H1 (cell line): ENCODE measurements at regions not wholly inside any gene's neighbourhood (a gene's known extent, or its start where the extent isn't known, plus 50 kb on each side); places are given as distances from the start of the nearest gene placed in this dataset.
"Not testable (repeated sequence)": the region's sequence is repeated elsewhere in the genome, so short reads cannot be mapped to it uniquely, and the experiment has no call there.

ENCODE experiments used
- CHD1 ChIP-seq: IDR thresholded peaks from 2 replicates; pipeline ENCODE4 v1.6.1; 2012; ENCODE audit warnings: low read depth, low read length, improper control_type of control experiment
- EP300 ChIP-seq, 2 experiments: IDR thresholded peaks; 1 replicate in 1 of 2; 2 replicates in 1 of 2; pipeline ENCODE4 v1.6.1; 2011 to 2012; ENCODE audit warnings: low read depth in 2 of 2, low read length in 2 of 2, mild to moderate bottlenecking in 2 of 2, borderline replicate concordance in 1 of 2, inconsistent platforms in 1 of 2, moderate library complexity in 1 of 2
- JUND ChIP-seq: IDR thresholded peaks from 2 replicates; pipeline ENCODE4 v1.6.1; 2011; ENCODE audit warnings: mild to moderate bottlenecking, improper control_type of control experiment, low read length
- RBBP5 ChIP-seq: IDR thresholded peaks from 2 replicates; pipeline ENCODE4 v1.7.1; 2012; ENCODE audit warnings: low read depth, mild to moderate bottlenecking, inconsistent platforms, low read length, moderate library complexity, borderline replicate concordance
- SIN3A ChIP-seq, 2 experiments: IDR thresholded peaks in 1 of 2; conservative IDR thresholded peaks in 1 of 2; 2 replicates each; pipeline ENCODE4 v1.6.1; 2011 to 2012; ENCODE audit warnings: low read length in 2 of 2, improper control_type of control experiment in 1 of 2, low read depth in 1 of 2, mild to moderate bottlenecking in 1 of 2
- TCF12 ChIP-seq: IDR thresholded peaks from 2 replicates; pipeline ENCODE4 v1.6.1; 2011; ENCODE audit warnings: low read depth, mild to moderate bottlenecking, low read length
- TEAD4 ChIP-seq: IDR thresholded peaks from 2 replicates; pipeline ENCODE4 v1.6.1; 2012; ENCODE audit warnings: low read depth, low read length, inconsistent platforms, mixed read lengths
- TF ChIP-seq, protein P1 (sequence below): IDR thresholded peaks from 2 replicates; pipeline ENCODE4 v1.6.1; 2011; ENCODE audit warnings: low read length, improper control_type of control experiment
- TF ChIP-seq, protein P2 (sequence below), 3 experiments: IDR thresholded peaks; 1 replicate in 2 of 3; 2 replicates in 1 of 3; pipeline versions ENCODE4 v1.5.1 to v1.6.1; 2011; ENCODE audit warnings: low read length in 3 of 3, mild to moderate bottlenecking in 3 of 3, inconsistent platforms in 2 of 3, low read depth in 1 of 3, moderate library complexity in 1 of 3; ENCODE audit not compliant: insufficient read depth in 1 of 3; ENCODE audit errors: control extremely low read depth in 1 of 3

DNA sequence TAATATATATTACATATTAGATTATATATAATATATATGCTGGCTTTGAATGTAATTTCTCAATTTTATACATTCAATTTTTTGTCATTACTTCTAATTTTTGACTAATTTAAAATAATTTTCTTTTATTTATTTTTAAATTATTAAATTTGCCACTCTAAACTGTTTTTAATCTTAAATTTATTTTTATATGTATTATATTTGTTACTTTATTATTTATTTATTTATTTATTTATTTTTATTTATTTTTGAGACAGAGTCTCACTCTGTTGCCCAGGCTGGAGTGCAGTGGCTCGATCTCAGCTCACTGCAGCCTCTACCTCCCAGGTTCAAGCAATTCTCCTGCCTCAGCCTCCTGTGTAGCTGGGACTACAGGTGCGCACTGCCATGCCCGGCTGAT is 473.0 kb downstream of the PLOD2 start:
- TF ChIP-seq CHD1; TCF12; TEAD4; EP300 (IDR thresholded peaks at IDR 0.05; ENCODE audit: borderline replicate concordance in 1 of 2, low read depth in 2 of 2, low read length in 2 of 2); JUND; RBBP5; SIN3A (conservative IDR thresholded peaks at IDR 0.05 in 1 of 2, IDR thresholded peaks at IDR 0.05 in 1 of 2; ENCODE audit: low read depth in 1 of 2, low read length in 2 of 2): not testable (repeated sequence)
- TF ChIP-seq, protein P1, sequence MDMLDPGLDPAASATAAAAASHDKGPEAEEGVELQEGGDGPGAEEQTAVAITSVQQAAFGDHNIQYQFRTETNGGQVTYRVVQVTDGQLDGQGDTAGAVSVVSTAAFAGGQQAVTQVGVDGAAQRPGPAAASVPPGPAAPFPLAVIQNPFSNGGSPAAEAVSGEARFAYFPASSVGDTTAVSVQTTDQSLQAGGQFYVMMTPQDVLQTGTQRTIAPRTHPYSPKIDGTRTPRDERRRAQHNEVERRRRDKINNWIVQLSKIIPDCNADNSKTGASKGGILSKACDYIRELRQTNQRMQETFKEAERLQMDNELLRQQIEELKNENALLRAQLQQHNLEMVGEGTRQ, result not testable (repeated sequence)
- TF ChIP-seq, protein P2, sequence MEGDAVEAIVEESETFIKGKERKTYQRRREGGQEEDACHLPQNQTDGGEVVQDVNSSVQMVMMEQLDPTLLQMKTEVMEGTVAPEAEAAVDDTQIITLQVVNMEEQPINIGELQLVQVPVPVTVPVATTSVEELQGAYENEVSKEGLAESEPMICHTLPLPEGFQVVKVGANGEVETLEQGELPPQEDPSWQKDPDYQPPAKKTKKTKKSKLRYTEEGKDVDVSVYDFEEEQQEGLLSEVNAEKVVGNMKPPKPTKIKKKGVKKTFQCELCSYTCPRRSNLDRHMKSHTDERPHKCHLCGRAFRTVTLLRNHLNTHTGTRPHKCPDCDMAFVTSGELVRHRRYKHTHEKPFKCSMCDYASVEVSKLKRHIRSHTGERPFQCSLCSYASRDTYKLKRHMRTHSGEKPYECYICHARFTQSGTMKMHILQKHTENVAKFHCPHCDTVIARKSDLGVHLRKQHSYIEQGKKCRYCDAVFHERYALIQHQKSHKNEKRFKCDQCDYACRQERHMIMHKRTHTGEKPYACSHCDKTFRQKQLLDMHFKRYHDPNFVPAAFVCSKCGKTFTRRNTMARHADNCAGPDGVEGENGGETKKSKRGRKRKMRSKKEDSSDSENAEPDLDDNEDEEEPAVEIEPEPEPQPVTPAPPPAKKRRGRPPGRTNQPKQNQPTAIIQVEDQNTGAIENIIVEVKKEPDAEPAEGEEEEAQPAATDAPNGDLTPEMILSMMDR (IDR thresholded peaks at IDR 0.05; ENCODE audit: control extremely low read depth in 1 of 3, insufficient read depth in 1 of 3, low read depth in 1 of 3, low read length in 3 of 3), result not testable (repeated sequence)
